ENCODE measurements at regions not wholly inside any gene's neighbourhood (a gene's known extent, or its start where the extent isn't known, plus 50 kb on each side); places are given as distances from the start of the nearest gene placed in this dataset.

- no peak for TF ChIP-seq POLR2A (IDR thresholded peaks at IDR 0.05)
- TF ChIP-seq, protein P1, sequence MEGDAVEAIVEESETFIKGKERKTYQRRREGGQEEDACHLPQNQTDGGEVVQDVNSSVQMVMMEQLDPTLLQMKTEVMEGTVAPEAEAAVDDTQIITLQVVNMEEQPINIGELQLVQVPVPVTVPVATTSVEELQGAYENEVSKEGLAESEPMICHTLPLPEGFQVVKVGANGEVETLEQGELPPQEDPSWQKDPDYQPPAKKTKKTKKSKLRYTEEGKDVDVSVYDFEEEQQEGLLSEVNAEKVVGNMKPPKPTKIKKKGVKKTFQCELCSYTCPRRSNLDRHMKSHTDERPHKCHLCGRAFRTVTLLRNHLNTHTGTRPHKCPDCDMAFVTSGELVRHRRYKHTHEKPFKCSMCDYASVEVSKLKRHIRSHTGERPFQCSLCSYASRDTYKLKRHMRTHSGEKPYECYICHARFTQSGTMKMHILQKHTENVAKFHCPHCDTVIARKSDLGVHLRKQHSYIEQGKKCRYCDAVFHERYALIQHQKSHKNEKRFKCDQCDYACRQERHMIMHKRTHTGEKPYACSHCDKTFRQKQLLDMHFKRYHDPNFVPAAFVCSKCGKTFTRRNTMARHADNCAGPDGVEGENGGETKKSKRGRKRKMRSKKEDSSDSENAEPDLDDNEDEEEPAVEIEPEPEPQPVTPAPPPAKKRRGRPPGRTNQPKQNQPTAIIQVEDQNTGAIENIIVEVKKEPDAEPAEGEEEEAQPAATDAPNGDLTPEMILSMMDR (IDR thresholded peaks at IDR 0.05) = no peak
Measured at GRCh38 chr13:50441130-50441529, 402.4 kb downstream of the DLEU7 start.

GRCh38 chr13:50444726-50445125 is 398.8 kb downstream of the DLEU7 start:
- 34 to 41% methylated on average over 5 of the region's 5 CpGs for WGBS, 2 donors

More at GRCh38 chr13:50441130-50441529, 402.4 kb downstream of the DLEU7 start:
- intact Hi-C loops (cut with DNase I; ENCODE audit: low total_unique reads) = no loop called here
- no peak overlapping the region for H3K4me3 ChIP-seq (ENCODE audit: low read depth, poor library complexity, severe bottlenecking)
- WGBS, 2 donors = 75 to 85% methylated on average over 1 of the region's 1 CpG
- DNase-seq (ENCODE audit: low spot score in 2 of 2) = no peak

DNA sequence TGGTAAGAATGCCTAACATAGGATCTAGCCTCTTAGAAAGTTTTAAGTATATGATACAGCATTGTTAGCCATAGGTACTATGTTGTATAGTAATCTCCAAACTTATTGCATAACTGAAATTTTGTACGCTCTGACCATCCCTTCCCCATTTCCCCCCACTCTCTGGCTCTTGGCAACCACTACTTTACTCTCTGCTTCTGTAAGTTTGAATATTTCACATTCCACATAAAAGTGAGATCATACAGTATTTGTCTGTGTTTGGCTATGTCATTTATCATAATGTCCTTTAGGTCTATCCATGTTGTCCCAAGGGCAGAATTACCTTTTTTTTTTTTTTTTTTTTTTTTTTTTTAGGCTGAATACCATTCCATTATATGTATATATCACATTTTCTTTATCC is 396.9 kb downstream of the DLEU7 start:
- H3K4me3 ChIP-seq (ENCODE audit: low read depth, poor library complexity, severe bottlenecking) = no peak overlapping the region
- WGBS, 2 donors = 85 to 97% methylated on average over 1 of the region's 1 CpG
- intact Hi-C loops (cut with DNase I; ENCODE audit: low total_unique reads) = no loop called here
- DNase-seq (ENCODE audit: low spot score in 2 of 2) = no peak
- TF ChIP-seq POLR2A (IDR thresholded peaks at IDR 0.05) = no peak
- TF ChIP-seq, protein P1 (IDR thresholded peaks at IDR 0.05) = no peak

More at GRCh38 chr13:50444726-50445125, 398.8 kb downstream of the DLEU7 start:
- TF ChIP-seq POLR2A (IDR thresholded peaks at IDR 0.05) = no peak
- TF ChIP-seq, protein P1 (IDR thresholded peaks at IDR 0.05) = no peak
- intact Hi-C loops (cut with DNase I; ENCODE audit: low total_unique reads) = no loop called here
- H3K4me3 ChIP-seq (ENCODE audit: low read depth, poor library complexity, severe bottlenecking) = no peak overlapping the region
- no peak for DNase-seq (ENCODE audit: low spot score in 2 of 2)

- intact Hi-C loops (cut with DNase I; ENCODE audit: low total_unique reads) = no loop called here
- WGBS, 2 donors = 35 to 50% methylated on average over 1 of the region's 1 CpG
- no peak overlapping the region for H3K4me3 ChIP-seq (ENCODE audit: low read depth, poor library complexity, severe bottlenecking)
- no peak for DNase-seq (ENCODE audit: low spot score in 2 of 2)
- no peak for TF ChIP-seq POLR2A (IDR thresholded peaks at IDR 0.05)
- TF ChIP-seq, protein P1 (IDR thresholded peaks at IDR 0.05) = no peak
Measured at GRCh38 chr13:50448535-50448998, 394.9 kb downstream of the DLEU7 start.

- intact Hi-C loops (cut with DNase I; ENCODE audit: low total_unique reads) = no loop called here
- WGBS, 2 donors = 98 to 100% methylated on average over 2 of the region's 2 CpGs
- DNase-seq (ENCODE audit: low spot score in 2 of 2) = no peak
- no peak overlapping the region for H3K4me3 ChIP-seq (ENCODE audit: low read depth, poor library complexity, severe bottlenecking)
- TF ChIP-seq, protein P1 (IDR thresholded peaks at IDR 0.05) = no peak
- TF ChIP-seq POLR2A (IDR thresholded peaks at IDR 0.05) = no peak
Measured at GRCh38 chr13:50449465-50449864, 394.0 kb downstream of the DLEU7 start.

DNA sequence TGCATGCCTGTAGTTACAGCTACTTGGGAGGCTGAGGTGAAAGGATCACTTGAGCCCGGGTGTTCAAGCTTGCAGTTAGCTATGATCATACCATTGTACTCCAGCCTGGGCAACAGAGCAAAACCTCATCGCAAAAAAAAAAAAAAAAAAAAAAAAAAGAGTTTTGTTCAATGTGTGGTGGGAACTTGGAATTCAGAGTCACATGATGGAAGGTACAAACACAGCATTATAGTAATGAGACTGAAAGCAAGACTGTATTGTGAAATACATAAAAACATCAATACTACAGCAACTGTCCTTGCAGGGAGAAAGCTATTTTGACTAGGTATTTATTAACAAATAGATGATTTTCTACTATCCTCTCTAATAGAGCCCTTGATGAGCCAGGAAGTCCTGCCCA is 393.2 kb downstream of the DLEU7 start:
- TF ChIP-seq, protein P1 (IDR thresholded peaks at IDR 0.05) = no peak
- TF ChIP-seq POLR2A (IDR thresholded peaks at IDR 0.05) = no peak
- intact Hi-C loops (cut with DNase I; ENCODE audit: low total_unique reads) = no loop called here
- no peak overlapping the region for H3K4me3 ChIP-seq (ENCODE audit: low read depth, poor library complexity, severe bottlenecking)
- DNase-seq (ENCODE audit: low spot score in 2 of 2) = no peak
- 85 to 90% methylated on average over 2 of the region's 2 CpGs for WGBS, 2 donors

All from lower leg skin (tissue), 4 donors.